Omental fat pad (tissue), 3 donors: ENCODE measurements at regions not wholly inside any gene's neighbourhood (a gene's known extent, or its start where the extent isn't known, plus 50 kb on each side); places are given as distances from the start of the nearest gene placed in this dataset.
A peak's percentile ranks its signal among the peaks of the same experiment; 100 is the strongest.

Experiments used
- ATAC-seq: fragments of 150-250 bp; one replicate; pipeline ENCODE4 v1.9.1; 2016; ENCODE audit warnings: mild to moderate bottlenecking, moderate library complexity; ENCODE audit not compliant: low FRiP score
- DNase-seq: peaks from one replicate; pipeline ENCODE4 v3.0.0-alpha.2; 2019; ENCODE audit warnings: low spot score
- CTCF ChIP-seq, 3 donors: fragments of 450-650 bp; IDR thresholded peaks; one replicate each; pipeline ENCODE4 v1.5.1; 2016 to 2017; ENCODE audit warnings: antibody characterized with exemption in 3 of 3, mild to moderate bottlenecking in 3 of 3, moderate library complexity in 2 of 3

DNA sequence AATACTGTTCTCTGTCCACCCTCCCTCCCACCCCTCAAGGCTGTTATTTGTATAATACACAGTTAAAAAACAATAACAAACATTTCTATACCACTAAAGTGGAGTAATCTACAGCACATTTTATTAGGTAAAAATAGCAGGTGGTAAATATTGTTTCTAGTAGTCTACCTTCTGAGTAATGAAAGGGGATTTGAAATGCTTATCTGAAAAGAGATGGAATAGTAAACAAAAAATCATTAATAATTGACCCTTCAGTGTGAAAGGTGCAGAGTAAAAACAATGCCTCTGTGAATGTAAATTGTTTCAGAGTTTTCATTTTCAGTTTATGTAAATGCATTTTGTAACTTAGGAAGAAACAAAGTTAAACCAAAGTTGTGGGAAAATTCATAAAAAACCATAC is 321.2 kb downstream of the SLC16A7 start:
- no peak for TF ChIP-seq CTCF (IDR thresholded peaks at IDR 0.05)
- DNase-seq (no peak), ATAC-seq (no peak)

GRCh38 chr12:59927032-59927431 is 331.2 kb downstream of the SLC16A7 start:
- no peak for TF ChIP-seq CTCF (IDR thresholded peaks at IDR 0.05)
- peak; percentile 81 for ATAC-seq
- no peak for DNase-seq

GRCh38 chr12:59928416-59928815 is 332.6 kb downstream of the SLC16A7 start:
- ATAC-seq (no peak), DNase-seq (no peak)
- no peak for TF ChIP-seq CTCF (IDR thresholded peaks at IDR 0.05)

- no peak for TF ChIP-seq CTCF (IDR thresholded peaks at IDR 0.05)
- DNase-seq (no peak), ATAC-seq (peak; percentile 71)
Observed at GRCh38 chr12:59929110-59929509, 333.3 kb downstream of the SLC16A7 start.

GRCh38 chr12:59934486-59934885 is 338.7 kb downstream of the SLC16A7 start:
- DNase-seq (no peak), ATAC-seq (no peak)
- no peak for TF ChIP-seq CTCF (IDR thresholded peaks at IDR 0.05)

DNA sequence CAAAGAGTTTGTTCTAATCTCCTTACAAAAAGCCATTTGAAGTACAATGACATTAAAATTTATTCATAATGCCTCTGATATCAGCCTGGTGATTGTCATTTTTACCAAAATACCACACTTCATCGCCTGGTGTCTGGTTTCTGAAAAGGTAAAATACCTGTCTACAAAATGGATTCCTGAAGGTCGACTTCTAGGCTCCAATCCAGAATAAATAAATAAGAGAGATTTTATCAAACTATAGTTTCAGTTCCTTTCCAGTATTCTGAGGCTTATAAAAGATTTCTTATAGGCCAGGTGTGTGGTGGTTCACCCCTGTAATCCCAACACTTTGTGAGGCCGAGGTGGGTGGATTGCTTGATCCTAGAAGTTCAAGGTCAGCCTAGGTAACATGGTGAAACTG is 340.7 kb downstream of the SLC16A7 start:
- DNase-seq (no peak), ATAC-seq (no peak)
- no peak for TF ChIP-seq CTCF (IDR thresholded peaks at IDR 0.05)

DNA sequence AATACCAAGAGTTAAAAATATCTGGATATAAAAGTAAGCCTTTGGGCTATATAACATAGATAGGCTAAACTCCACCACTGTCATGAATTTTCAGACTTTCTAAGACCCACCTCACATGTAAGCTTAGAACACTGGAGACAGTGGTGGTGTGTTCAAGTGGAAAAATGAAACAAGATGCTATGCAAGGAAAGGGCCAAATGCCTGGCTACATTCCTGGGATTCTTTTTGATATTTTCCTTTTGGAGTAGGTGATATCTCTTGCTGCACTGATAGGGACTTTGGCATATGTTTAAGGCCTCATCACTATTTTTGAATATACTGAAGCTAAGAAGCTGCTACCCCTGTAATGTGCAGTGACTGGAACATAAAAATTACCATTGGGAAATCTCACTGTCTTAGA is 341.3 kb downstream of the SLC16A7 start:
- no peak for TF ChIP-seq CTCF (IDR thresholded peaks at IDR 0.05)

More for the DNA sequence above, 341.3 kb downstream of the SLC16A7 start:
- DNase-seq (no peak), ATAC-seq (no peak)
